Keratinocyte (primary cell): ENCODE measurements at regions not wholly inside any gene's neighbourhood (a gene's known extent, or its start where the extent isn't known, plus 50 kb on each side); places are given as distances from the start of the nearest gene placed in this dataset.

ENCODE experiments used
- DNase-seq: peaks from one replicate; pipeline ENCODE4 v3.0.0-alpha.2; 2011; ENCODE audit warnings: low read depth, missing footprints, low spot score
- FAIRE-seq: peaks from 2 replicates; lab custom pipeline; 2011; peaks lifted over from hg19 to GRCh38; lab: Jason Lieb, UNC
- H2AFZ ChIP-seq: 2 replicates; pipeline ENCODE4 v1.6.0; 2012; ENCODE audit warnings: low read length, control low read depth, inconsistent platforms; ENCODE audit not compliant: control insufficient read depth
- H3K27ac ChIP-seq: 2 replicates; pipeline ENCODE4 v1.5.1; 2011; ENCODE audit warnings: low read length; ENCODE audit not compliant: control insufficient read depth, insufficient read depth
- H3K27me3 ChIP-seq: 3 replicates; pipeline ENCODE4 v1.6.0; 2011; ENCODE audit warnings: low read length; ENCODE audit not compliant: control insufficient read depth, insufficient read depth; ENCODE audit errors: extremely low read depth
- H3K36me3 ChIP-seq, 2 experiments: 2 replicates in 1 of 2; 3 replicates in 1 of 2; pipeline ENCODE4 v1.5.1; 2011; ENCODE audit warnings: low read length in 2 of 2, mild to moderate bottlenecking in 1 of 2; ENCODE audit not compliant: control insufficient read depth in 2 of 2, insufficient read depth in 2 of 2; ENCODE audit errors: extremely low read depth in 1 of 2
- H3K4me1 ChIP-seq: 3 replicates; pipeline ENCODE4 v1.5.1; 2011; ENCODE audit warnings: low read length; ENCODE audit not compliant: control insufficient read depth, insufficient read depth; ENCODE audit errors: extremely low read depth
- H3K4me2 ChIP-seq: 3 replicates; pipeline ENCODE4 v1.6.0; 2011; ENCODE audit warnings: low read depth, low read length; ENCODE audit not compliant: control insufficient read depth, insufficient read depth; ENCODE audit errors: extremely low read depth
- H3K4me3 ChIP-seq, 3 experiments: fragments of 200-600 bp in 1 of 3; sonication (generic) in 1 of 3; 2 replicates in 2 of 3; 3 replicates in 1 of 3; pipeline ENCODE4 v1.5.1; 2011 to 2016; ENCODE audit warnings: low read length in 3 of 3, mild to moderate bottlenecking in 3 of 3, control low read depth in 2 of 3, inconsistent platforms in 1 of 3, low read depth in 1 of 3, mixed read lengths in 1 of 3, mixed run types in 1 of 3, moderate library complexity in 1 of 3; ENCODE audit not compliant: control insufficient read depth in 2 of 3, insufficient read depth in 2 of 3; ENCODE audit errors: extremely low read depth in 1 of 3
- H3K79me2 ChIP-seq: 2 replicates; pipeline ENCODE4 v1.6.0; 2012; ENCODE audit warnings: low read length; ENCODE audit not compliant: control insufficient read depth, insufficient read depth
- H3K9ac ChIP-seq: 3 replicates; pipeline ENCODE4 v1.6.0; 2011; ENCODE audit warnings: low read length; ENCODE audit not compliant: control insufficient read depth, insufficient read depth; ENCODE audit errors: extremely low read depth
- H3K9me1 ChIP-seq: 3 replicates; pipeline ENCODE4 v1.6.0; 2011; ENCODE audit warnings: low read length; ENCODE audit not compliant: control insufficient read depth, insufficient read depth; ENCODE audit errors: extremely low read depth
- H3K9me3 ChIP-seq: 2 replicates; pipeline ENCODE4 v1.5.1; 2012; ENCODE audit warnings: low read depth, low read length; ENCODE audit not compliant: control insufficient read depth
- H4K20me1 ChIP-seq: 3 replicates; pipeline ENCODE4 v1.6.0; 2011; ENCODE audit warnings: low read length; ENCODE audit not compliant: control insufficient read depth, insufficient read depth; ENCODE audit errors: extremely low read depth
- EZH2 ChIP-seq: IDR thresholded peaks from one replicate; pipeline ENCODE4 v1.6.1; 2012; ENCODE audit warnings: inconsistent platforms, mild to moderate bottlenecking, low read length, moderate library complexity
- dilution Hi-C: fragments of 300-500 bp; cut with MboI; formaldehyde crosslinking; loops from one replicate; pipeline ENCODE4 v1.7.0; 2020; ENCODE audit warnings: low sequenced_read_pairs; ENCODE audit not compliant: extremely low pct_ligation_motif_present
- TF ChIP-seq, protein P1 (sequence below), 3 experiments: IDR thresholded peaks in 1 of 3; conservative IDR thresholded peaks in 1 of 3; optimal IDR thresholded peaks in 1 of 3; 2 replicates in 2 of 3; 3 replicates in 1 of 3; pipeline versions ENCODE3 to v1.5.1; 2011; ENCODE audit warnings: low read length in 3 of 3, mild to moderate bottlenecking in 3 of 3, moderate library complexity in 2 of 3, control low read depth in 1 of 3, inconsistent platforms in 1 of 3; ENCODE audit not compliant: insufficient read depth in 2 of 3; ENCODE audit errors: extremely low read depth in 1 of 3

DNA sequence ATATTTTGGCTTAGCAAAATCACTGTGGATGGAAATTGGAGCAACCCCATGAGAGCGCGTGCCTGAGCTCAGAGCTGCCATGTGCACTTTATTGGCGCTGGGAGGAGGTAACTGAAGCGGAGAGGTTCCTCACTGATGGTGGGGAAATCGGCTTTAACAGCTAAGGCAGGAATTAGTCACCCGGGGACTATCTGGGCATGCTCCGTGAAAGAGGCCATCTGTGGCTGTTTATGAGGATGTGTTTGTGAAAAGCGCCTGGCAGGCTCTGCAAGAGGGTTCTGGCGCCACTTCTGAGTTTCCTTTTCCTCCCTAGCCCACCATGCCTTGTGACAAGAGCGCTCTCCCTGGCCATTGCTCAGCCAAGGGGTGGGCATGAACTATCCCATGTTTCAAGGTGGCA is 815.6 kb downstream of the UQCRFS1 start:
- H3K27me3 ChIP-seq = no peaks in the 10 kb centered on the region

DNA sequence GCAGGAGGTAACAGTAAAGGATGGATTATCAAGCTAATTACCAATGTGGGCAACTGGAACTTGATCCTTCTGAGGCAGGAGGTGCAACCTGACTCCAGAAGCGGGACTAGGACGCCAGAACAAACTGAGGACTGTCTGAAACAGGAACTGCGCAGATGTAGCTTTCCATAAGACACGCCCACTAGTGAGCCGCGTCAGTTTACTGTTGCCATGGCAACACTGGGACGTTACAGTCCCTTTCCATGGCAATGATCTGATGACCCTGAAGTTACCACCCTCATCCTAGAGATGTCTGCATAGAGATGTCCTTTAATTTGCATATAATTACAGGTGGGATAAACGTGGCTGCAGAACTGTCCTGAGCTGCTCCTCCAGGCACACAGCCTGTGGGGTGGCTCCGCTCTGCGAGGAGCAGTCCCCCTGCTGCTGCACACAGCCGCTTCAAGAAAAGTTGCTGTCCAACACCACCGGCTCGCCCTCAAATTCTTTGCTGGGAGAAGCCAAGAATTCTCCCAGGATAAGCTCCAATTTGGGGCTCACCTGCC is 816.6 kb downstream of the UQCRFS1 start:
- Histone ChIP-seq H4K20me1 (no peaks in the 10 kb centered on the region), H3K9me3 (peaks cover 5% of the 10 kb centered on the region), H3K4me2 (no peak overlapping the region), H3K27me3 (no peaks in the 10 kb centered on the region), H3K9me1 (no peaks in the 10 kb centered on the region), H3K9ac (no peak overlapping the region), H2AFZ (no peak overlapping the region), H3K4me3 (no peak overlapping the region), H3K79me2 (no peaks in the 10 kb centered on the region), H3K36me3 (no peaks in the 10 kb centered on the region), H3K4me1 (no peaks in the 10 kb centered on the region), H3K27ac (no peak overlapping the region)
- DNase-seq = no peak
- TF ChIP-seq, protein P1, sequence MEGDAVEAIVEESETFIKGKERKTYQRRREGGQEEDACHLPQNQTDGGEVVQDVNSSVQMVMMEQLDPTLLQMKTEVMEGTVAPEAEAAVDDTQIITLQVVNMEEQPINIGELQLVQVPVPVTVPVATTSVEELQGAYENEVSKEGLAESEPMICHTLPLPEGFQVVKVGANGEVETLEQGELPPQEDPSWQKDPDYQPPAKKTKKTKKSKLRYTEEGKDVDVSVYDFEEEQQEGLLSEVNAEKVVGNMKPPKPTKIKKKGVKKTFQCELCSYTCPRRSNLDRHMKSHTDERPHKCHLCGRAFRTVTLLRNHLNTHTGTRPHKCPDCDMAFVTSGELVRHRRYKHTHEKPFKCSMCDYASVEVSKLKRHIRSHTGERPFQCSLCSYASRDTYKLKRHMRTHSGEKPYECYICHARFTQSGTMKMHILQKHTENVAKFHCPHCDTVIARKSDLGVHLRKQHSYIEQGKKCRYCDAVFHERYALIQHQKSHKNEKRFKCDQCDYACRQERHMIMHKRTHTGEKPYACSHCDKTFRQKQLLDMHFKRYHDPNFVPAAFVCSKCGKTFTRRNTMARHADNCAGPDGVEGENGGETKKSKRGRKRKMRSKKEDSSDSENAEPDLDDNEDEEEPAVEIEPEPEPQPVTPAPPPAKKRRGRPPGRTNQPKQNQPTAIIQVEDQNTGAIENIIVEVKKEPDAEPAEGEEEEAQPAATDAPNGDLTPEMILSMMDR (optimal IDR thresholded peaks at IDR 0.05 in 1 of 3, IDR thresholded peaks at IDR 0.05 in 1 of 3, conservative IDR thresholded peaks at IDR 0.05 in 1 of 3; ENCODE audit: extremely low read depth in 1 of 3, insufficient read depth in 2 of 3, low read length in 3 of 3) = no peak
- no peak for TF ChIP-seq EZH2
- dilution Hi-C loops = no loop called here
- FAIRE-seq = no peak

More for the DNA sequence above, 815.6 kb downstream of the UQCRFS1 start:
- Histone ChIP-seq H2AFZ (no peak overlapping the region), H3K4me1 (no peaks in the 10 kb centered on the region), H3K36me3 (no peaks in the 10 kb centered on the region), H3K27ac (no peak overlapping the region), H3K9me3 (peaks cover 5% of the 10 kb centered on the region), H3K4me2 (no peak overlapping the region), H4K20me1 (no peaks in the 10 kb centered on the region), H3K79me2 (no peaks in the 10 kb centered on the region), H3K9ac (no peak overlapping the region), H3K9me1 (no peaks in the 10 kb centered on the region), H3K4me3 (no peak overlapping the region)
- FAIRE-seq (no peak), DNase-seq (no peak)
- dilution Hi-C loops = no loop called here
- no peak for TF ChIP-seq EZH2
- TF ChIP-seq, protein P1 (optimal IDR thresholded peaks at IDR 0.05 in 1 of 3, IDR thresholded peaks at IDR 0.05 in 1 of 3, conservative IDR thresholded peaks at IDR 0.05 in 1 of 3; ENCODE audit: extremely low read depth in 1 of 3, insufficient read depth in 2 of 3, low read length in 3 of 3) = no peak
